ENCODE measurements at regions not wholly inside any gene's neighbourhood (a gene's known extent, or its start where the extent isn't known, plus 50 kb on each side); places are given as distances from the start of the nearest gene placed in this dataset.

GRCh38 chr2:136251197-136251884, 133.4 kb upstream of the CXCR4 start:
- no peaks in the 10 kb centered on the region for H3K36me3 ChIP-seq (ENCODE audit: control insufficient read depth, insufficient read depth, low read length)
- ChIA-PET CTCF (no interaction called here), POLR2A (no interaction called here)
- TF ChIP-seq POLR2AphosphoS5 (IDR thresholded peaks at IDR 0.05; ENCODE audit: low read depth, low read length) (no peak), CTCF (IDR thresholded peaks at IDR 0.05) (no peak), SIN3A (IDR thresholded peaks at IDR 0.05; ENCODE audit: borderline replicate concordance, insufficient read depth, low read depth, low read length) (no peak), TCF7L2 (IDR thresholded peaks at IDR 0.05; ENCODE audit: low read depth, low read length) (no peak), REST (IDR thresholded peaks at IDR 0.05; ENCODE audit: insufficient read depth in 1 of 2, low read depth in 2 of 2, low read length in 1 of 2) (no peak)
- H3K4me3 ChIP-seq (ENCODE audit: low read depth in 2 of 2, low read length in 2 of 2), result no peak overlapping the region
- in situ Hi-C loops (cut with HindIII; ENCODE audit: low pct_unique_long_range_greater_than_20kb, low sequenced_read_pairs), result no loop called here
- ATAC-seq (no peak), DNase-seq (ENCODE audit: low read depth, low spot score) (no peak)
- no TSS peak for BruUV-seq (replicated peaks)
- no peaks in the 10 kb centered on the region for H3K9me3 ChIP-seq (ENCODE audit: control insufficient read depth, insufficient read depth, low read depth, low read length)
- H3K4me1 ChIP-seq (ENCODE audit: control insufficient read depth, insufficient read depth, low read length), result no peaks in the 10 kb centered on the region
- no peak overlapping the region for H3K27ac ChIP-seq (ENCODE audit: low read length)
- intact Hi-C loops (cut with micrococcal nuclease; ENCODE audit: unreplicated experiment), result no loop called here
- no peaks in the 10 kb centered on the region for H3K27me3 ChIP-seq (ENCODE audit: control insufficient read depth, insufficient read depth, low read length)

DNA sequence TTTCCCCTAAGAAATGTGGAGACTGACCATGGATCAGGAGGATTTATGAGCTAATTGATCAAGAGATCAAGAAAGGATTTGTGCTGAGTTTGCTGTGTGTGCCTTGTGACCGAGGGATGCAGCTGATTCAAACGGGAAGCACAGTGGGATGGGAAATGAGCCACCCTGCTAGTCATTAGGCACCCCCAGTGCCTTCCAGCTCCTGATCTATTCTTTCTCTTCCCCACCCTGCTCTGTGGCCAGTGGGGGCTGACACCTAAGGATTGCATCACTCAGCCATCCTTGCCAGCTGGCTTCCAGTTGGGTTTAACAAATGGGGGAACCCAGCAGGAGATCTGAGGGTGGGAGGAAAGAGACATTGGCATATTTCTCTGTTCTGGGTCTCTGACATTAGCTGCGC, 132.2 kb upstream of the CXCR4 start:
- BruUV-seq (replicated peaks), result no TSS peak
- no peaks in the 10 kb centered on the region for H3K27me3 ChIP-seq (ENCODE audit: control insufficient read depth, insufficient read depth, low read length)
- no peak overlapping the region for H3K27ac ChIP-seq (ENCODE audit: low read length)
- intact Hi-C loops (cut with micrococcal nuclease; ENCODE audit: unreplicated experiment), result no loop called here
- no peak for DNase-seq (ENCODE audit: low read depth, low spot score)
- ATAC-seq, result no peak
- no peaks in the 10 kb centered on the region for H3K4me1 ChIP-seq (ENCODE audit: control insufficient read depth, insufficient read depth, low read length)
- TF ChIP-seq CTCF (IDR thresholded peaks at IDR 0.05) (no peak), SIN3A (IDR thresholded peaks at IDR 0.05; ENCODE audit: borderline replicate concordance, insufficient read depth, low read depth, low read length) (no peak), REST (IDR thresholded peaks at IDR 0.05; ENCODE audit: insufficient read depth in 1 of 2, low read depth in 2 of 2, low read length in 1 of 2) (no peak)
- CTCF ChIA-PET, result interaction anchor here (0.6 kb wide), 1 partner anchor 306 kb away, joined by 3 read pairs; no protein-coding TSS in a partner anchor
- in situ Hi-C loops (cut with HindIII; ENCODE audit: low pct_unique_long_range_greater_than_20kb, low sequenced_read_pairs), result no loop called here
- POLR2A ChIA-PET, result no interaction called here
- no peaks in the 10 kb centered on the region for H3K9me3 ChIP-seq (ENCODE audit: control insufficient read depth, insufficient read depth, low read depth, low read length)
- no peaks in the 10 kb centered on the region for H3K36me3 ChIP-seq (ENCODE audit: control insufficient read depth, insufficient read depth, low read length)
- H3K4me3 ChIP-seq (ENCODE audit: low read depth in 2 of 2, low read length in 2 of 2), result no peak overlapping the region
